HG03520 (cell line): ENCODE measurements at regions not wholly inside any gene's neighbourhood (a gene's known extent, or its start where the extent isn't known, plus 50 kb on each side); places are given as distances from the start of the nearest gene placed in this dataset.
A peak's percentile ranks its signal among the peaks of the same experiment; 100 is the strongest.
"Not testable (repeated sequence)": the region's sequence is repeated elsewhere in the genome, so short reads cannot be mapped to it uniquely, and the experiment has no call there.

Experiments
- ATAC-seq: cut with Tn5 transposase; IDR thresholded peaks from one replicate; pipeline ENCODE4 v1.9.1; 2021; ENCODE audit warnings: mild to moderate bottlenecking, moderate library complexity; ENCODE audit not compliant: unreplicated experiment

DNA sequence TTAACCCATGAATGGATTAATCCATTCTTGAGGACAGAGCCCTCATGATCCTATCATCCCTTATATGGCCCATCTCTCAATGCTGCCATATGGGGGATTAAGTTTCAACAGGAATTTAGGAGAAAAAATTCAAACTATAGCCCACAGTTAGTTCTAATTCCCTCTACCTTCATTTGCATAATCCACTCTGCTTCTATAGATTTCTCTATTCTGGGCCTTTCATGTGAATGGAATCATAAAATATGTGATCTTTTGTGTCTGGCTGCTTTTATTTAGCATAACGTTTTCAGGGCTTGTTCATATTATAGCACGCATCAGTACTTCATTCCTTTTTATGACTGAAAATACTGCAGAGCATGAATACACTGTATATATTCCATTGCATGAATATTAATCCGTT lies 55.4 kb downstream of the CTSL start:
- ATAC-seq = no peak

DNA sequence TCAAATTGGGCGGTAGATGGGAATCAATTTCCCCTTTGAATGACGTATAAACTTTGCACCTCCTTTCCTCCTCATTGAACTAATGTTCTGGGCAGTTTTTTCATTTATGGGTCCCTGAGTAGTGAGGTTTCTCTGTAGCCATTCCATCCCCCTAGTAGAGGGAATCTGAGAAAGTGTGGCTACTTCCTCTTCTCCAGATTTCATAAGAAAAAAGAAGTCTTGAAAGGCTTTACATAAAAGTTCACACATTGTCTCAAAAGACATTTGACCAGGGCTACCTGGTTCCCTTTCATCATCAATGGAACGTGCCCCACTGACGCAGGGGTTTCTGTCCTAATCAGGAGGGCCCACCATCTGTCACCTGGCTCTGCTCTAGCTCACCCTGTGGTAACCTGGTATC lies 57.3 kb downstream of the CTSL start:
- no peak for ATAC-seq

DNA sequence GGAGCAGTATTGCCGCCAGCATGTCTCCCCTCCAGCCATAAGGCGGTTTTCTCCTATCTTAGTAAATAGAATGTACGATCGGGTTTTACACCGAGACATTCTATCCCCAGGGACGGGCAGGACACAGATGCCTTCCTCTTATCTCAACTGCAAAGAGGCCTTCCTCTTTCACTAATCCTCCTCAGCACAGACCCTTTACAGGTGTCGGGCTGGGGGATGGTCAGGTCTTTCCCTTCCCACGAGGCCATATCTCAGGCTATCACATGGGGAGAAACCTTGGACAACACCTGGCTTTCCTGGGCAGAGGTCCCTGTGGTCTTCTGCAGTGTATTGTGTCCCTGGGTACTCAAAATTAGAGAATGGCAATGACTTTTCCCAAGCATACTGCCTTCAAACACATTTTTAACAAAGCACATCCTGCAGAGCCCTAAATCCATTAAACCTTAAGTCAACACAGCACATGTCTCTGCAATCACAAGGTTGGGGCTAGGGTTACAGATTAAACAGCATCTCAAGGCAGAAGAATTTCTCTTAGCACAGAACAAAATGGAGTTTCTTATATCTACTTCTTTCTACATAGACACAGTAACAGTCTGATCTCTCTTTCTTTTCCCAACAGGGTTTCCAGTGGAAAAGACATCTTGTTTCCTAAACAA lies 59.5 kb downstream of the CTSL start:
- ATAC-seq = not testable (repeated sequence)

DNA sequence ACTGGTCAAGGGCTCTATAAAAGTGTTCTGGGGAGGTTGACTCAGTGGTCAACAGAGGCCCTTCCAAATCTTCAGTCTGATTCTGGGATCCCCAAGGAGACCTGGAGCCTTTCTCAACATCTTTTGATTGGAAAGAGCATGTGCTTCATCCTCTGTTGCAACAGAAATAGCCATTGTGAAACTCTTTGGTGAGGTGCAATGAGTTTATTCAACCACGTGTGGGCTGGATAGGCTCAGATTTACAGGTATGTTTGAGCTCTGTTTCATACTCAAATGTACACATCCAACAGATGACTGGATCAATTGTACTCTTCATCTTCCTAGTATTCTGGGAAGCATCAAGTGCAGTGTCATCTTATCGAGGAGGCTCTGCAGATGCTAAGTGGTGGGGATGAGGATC lies 60.5 kb downstream of the CTSL start:
- ATAC-seq = no peak

DNA sequence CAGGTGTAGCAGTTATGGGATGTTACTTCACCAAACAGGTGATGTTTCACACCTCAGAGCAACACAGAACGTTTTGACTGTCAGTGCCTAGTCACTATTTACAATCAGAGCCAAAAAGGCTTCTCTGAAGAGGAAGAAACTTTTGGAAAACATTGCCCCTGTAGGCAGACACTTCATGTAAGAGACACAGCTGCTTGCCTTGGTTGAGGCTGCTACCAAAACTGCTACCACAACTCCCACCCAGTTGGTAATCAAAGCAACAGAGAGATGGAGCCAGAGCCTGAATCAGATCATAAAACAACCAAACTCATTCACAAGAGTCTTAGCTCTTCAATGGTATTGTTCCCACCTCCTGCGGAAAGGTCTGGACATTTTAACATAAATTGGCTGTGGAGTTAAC lies 61.0 kb downstream of the CTSL start:
- no peak for ATAC-seq

DNA sequence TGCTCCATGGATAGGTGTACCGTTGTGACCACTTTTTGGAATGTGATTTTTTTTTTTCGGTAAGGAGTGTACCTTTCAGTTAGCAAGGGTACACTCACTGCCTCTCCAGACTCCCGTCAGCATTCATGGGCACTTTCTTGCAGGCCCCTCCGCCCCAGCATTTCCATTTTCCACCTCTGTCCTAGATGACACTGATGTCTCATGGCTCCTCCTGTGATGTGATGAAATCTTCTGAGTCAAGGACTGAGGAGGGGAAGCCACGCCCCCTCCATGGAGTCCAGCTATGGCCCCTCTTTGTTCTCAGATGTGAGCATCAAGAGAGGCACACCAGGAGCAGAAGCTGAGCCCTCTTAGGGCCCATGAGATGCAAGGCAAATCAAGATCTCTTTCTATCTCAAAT lies 61.8 kb downstream of the CTSL start:
- no peak for ATAC-seq

DNA sequence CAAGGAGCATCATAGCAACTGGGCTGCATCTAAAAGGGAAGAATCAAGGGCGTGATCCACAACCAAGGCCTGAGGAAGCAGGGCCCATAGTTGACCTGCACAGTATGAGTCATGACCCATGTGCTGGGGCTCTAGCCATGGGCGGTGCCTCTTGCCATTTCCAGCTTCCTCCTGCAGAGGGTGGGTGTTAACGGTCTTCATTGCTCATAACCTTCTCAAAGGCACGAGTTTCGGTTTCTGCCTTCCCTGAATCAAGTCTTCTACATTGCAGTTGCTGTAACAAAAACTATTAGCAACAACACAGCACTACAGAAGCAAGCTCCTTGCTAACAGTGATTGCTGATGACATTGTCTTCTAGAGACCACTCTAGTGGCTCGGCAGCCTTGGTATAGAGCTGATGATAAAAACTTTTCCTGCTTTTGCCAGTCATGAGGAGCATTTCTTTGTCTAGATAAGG lies 66.9 kb downstream of the CTSL start:
- ATAC-seq = peak; percentile 97

DNA sequence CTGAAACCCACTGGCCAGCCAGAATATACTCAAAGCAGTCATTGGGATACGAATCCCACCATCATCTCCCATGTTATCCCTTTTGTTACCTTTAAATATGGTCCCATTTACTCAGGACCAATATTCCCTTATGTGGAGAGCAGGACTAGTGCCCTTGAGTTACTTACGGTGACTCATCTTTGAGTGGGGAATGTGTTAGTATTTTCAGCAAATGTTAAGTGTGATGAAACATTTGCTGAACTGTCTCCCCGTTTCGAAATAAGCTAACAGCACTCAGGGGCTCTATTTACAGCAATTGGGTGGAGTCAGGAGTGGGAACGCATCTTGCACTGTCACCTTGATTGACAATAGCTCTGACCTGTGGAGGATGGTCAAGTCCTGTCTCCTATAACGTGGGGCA lies 67.4 kb downstream of the CTSL start:
- no peak for ATAC-seq

DNA sequence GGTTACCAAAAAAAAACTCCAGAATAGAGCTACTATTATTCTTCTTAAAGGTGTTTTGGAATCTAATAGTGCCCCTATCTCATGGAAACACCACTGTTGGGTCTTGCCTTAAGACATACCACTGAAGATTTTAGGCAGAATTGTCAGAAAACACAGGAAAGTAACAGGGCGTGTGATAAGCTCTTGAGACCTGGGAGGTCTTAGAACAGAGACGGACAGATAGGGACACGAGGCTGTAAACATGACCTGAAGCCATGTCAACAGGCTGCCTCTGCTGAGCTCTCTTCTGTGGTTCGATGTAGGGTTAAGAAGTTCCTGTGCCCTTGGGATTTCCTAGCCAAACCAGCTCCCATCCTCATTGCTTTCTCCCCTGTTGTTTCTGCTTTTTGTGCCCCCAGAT lies 69.3 kb downstream of the CTSL start:
- ATAC-seq = no peak

DNA sequence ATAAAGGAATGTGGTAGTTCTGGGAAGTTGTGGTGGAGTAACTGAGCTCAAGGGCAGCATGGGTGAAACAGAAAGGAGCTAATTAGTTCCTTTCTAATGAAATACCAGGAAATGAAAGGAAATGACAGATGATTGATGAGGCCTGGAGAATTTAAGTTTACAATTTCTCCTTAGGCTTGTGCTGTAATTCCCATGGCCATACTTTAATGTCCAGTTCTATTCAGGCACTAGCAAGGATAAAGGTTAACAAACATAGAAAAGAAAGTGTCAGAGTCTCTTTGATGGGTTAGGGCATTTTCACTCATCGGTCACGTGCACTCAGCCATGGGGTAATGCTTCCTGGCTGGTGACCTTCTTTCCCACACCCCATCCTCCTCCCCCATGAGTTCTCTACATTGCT lies 70.3 kb downstream of the CTSL start:
- ATAC-seq = no peak

DNA sequence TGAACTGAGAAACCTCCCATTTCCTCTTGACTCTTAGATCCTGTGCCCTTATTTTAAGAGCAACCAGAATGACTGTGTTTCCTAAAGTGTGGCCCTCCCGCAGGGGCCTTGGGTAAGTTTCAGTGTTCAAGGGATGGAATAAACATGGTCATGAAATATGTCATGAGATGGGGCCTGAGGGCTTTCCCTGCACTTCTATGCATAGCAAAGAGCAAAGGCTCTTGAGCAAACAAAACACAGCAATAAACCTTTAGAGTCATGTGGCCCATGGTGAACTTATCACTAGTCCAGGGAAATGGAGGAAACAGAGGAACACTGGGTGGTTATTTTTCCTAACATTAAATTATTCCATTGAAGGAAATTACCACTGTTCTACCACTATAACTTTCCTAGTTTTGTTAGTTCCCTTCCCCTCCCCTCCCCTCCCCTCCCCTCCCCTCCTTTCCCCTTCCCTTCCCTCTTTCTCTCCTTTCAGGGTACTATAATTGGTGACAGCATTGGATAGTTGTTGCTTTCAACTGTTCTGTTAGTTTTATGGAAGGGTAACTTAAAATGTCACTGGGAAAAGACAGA lies 72.4 kb downstream of the CTSL start:
- ATAC-seq = no peak

DNA sequence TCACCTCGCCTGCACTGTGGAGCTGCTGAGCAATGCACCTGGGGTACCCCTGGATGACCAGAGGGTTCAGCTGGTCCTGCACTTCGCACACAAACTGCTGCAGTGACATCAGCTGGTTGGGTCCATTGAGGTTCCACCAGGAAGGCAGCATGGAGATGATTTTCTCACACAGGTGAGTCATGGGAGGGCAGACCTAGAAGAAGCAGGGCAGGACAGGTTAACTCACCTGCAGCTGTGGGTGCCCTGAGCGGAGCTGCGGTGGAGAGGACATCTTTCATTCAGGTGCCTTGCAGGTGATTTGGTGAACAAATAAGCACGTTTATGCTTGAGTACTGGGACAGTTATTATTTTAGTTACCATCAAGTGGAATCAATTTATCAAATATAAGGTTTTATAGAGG lies 73.6 kb downstream of the CTSL start:
- ATAC-seq = no peak

DNA sequence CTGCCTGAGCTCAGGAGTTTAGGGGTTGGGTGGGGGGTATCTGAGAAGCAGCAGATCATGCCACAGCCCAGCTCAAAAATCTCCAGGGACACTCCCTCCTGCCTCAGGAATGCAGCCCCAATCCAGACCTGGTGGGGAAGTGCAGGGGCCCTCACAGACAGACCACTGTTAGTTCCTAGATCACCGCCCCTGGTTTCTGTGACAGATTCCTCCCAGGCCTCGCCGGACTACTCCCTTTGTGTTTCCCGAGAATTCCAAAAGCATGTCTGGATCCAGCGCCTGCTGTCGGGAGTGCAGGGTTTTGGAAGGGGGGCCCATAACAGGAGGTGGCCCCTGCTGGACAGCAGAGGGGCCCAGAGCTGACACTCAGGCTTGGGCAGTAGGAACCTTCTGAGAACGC lies 74.5 kb downstream of the CTSL start:
- ATAC-seq = no peak

DNA sequence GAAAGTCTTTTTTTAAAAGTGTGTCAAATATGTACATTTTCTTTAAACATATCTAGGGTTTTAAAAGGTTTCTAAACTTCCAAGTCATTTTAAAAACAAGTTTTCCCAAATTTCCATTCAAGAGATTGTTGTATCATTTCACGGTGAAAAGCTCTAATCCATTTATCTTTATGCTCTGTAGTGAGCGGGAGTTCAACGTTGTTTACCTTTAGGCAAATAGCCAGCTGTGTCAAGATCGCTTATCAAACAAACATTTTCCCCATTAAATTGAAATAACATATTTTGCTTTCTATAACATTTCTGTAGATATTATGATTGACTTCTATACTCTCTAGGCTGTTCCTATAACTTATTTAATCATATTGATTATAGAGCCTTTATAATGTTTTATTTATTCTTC lies 75.1 kb downstream of the CTSL start:
- no peak for ATAC-seq

DNA sequence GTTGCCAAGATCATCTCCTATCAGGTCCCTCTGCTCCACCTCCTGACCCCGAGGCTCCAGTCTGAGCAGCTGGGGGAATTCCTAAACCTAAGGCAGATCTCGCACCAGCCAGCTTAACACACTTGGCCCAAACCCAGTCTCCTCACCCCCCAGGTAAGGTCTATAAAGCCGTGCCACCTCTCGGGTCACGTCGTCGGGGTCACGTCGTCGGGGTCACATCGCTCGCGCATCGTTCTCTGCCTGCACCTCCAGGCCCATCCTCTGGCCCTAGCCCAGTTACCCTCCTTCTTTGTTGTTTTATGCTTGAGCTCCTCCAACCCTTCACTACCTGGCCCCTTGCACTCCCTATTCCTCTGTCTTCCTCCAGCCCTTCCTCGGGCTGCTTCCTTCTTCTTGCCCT lies 77.2 kb downstream of the CTSL start:
- no peak for ATAC-seq

DNA sequence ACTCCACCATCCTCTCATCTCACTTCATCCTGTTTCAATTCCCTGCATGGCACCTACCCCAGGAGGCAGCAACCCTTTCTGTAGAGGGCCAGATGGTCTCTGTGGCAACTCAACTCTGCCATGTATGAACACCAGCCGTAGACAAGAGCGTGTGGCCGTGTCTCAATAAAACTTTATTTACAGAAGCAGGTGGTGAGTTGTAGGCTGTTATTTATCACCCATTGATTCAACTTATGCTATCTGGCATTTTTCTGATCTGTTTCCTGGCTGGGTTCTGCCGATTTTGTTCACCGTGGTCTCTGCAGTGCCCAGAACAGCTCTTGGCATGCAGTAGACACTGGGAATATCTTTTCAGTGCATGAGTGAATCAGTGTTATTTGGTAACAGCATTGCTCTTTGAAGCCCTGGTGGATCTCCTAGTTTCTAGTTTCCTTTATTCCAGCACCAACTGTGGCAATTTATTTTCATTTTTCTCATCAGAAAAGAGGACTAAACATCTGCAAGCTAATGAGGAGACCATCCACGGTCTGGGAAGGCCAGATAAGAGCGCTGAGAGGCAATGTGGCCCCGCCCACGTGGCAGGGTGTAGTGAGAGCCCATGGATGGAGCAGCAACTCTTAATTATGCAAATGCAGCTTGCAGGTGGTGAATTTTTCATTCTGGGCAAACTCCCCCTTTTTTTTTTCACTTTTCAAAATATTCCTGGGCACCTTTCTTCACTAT lies 77.9 kb downstream of the CTSL start:
- ATAC-seq = no peak

DNA sequence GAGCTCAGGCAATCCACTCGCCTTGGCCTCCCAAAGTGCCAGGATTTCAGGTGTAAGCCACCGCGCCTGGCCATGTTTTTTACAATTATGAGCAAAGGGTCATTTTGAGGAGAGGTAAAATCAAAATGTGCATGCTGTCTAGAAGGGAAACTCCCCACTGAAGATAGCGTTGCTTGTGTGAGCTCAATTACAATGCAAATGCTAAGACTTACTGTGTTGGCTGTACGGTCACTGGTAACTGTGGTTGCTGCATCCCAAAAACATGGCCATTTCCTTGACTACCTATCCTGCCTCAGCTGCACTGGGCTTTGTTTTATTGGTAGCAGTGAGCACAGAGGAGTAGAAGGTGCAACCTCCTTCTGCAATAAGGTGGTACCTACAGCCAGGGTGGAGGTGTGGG lies 77.4 kb upstream of the SPATA31E1 start:
- ATAC-seq = no peak

DNA sequence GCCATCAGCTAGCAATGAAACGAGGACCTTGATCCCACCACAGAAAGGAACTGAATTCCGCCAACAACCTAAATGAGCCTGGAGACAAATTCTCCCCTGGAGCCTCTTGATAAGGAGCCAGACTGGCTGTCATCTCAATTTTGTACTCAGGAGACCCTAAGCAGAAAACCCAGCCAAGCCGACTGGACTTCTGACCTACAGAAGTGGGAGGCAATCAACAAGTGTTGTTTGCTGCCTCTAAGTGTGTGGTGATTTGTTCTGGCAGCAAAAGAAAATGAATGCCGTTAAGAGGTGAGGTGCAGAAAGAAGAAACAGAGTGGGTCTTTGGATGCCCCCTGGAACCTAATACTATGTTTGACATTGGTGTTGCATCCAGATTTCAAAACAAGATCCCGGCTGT lies 72.7 kb upstream of the SPATA31E1 start:
- ATAC-seq = no peak

DNA sequence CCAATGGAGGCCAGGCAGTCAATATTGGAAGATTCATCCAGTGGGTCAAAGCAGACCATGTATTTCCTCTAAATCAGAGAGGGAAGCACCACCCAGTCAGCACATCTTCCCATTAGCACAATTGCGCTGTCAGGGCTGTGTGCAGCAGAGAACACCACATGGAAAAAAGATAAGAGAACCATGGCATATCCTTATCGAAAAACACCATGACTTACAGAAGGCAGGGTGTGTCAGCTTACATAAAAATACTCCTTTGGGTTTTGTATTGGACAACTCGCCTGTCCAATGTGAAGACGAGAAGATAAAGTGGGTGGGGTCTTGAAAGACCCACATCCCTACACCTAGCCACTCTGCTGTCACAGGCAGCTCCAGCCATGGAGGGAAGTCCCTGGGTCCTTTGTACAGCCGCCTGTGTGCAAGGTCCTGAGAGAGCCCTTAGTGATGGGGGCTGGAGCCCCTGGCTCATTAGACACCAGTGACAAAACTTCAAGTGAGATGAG lies 71.9 kb upstream of the SPATA31E1 start:
- no peak for ATAC-seq

DNA sequence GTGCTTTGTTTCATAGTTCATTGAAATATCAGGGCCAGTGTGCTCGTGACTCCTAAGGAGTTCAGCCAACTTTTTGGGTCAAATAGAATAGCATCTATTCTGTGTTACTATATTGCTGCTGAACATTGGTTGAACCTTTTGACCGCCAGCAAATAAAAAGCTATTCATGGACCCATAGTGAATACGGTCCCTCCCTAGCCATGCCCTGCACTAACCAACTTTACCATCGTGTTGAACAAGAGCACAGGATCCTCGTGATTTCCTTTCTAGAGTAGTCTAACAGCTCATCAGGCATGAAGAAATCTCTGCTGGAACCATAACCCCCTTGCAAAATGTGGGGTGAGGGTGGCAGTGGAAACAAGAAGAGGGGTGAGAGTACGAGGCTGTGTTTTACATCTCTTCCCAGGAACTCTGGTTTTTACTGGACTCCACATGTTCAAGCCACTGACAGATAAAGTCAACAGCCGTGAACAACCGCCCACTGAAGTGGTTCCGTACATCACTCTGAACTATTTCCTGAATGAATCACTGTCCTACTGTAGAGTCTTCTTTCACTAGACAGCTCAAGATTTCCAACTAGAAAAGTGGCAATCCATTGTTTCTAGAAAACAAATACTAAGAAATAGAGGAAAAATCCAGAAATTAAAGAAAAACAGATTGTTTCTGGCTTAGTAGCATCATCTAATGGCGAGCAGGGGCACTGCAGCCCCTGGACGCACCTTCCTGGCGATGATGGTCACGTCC lies 70.1 kb upstream of the SPATA31E1 start:
- ATAC-seq = no peak

DNA sequence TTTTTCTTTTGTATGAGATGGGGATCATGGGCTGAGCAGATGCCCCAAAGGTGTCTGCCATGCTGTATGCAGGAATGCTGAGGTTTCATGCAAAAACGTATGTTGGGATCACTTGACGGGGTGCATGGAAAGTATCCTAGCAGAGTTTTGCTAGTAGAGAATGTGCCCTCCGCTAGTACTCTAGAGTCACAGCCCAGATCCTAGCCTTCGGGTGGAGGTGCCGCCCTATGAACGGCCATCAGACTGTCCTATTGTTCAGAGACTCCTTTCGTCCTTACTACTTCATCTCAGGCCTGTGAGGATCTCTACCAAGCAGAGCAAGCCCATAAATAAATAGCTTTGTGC lies 69.6 kb upstream of the SPATA31E1 start:
- ATAC-seq = no peak

DNA sequence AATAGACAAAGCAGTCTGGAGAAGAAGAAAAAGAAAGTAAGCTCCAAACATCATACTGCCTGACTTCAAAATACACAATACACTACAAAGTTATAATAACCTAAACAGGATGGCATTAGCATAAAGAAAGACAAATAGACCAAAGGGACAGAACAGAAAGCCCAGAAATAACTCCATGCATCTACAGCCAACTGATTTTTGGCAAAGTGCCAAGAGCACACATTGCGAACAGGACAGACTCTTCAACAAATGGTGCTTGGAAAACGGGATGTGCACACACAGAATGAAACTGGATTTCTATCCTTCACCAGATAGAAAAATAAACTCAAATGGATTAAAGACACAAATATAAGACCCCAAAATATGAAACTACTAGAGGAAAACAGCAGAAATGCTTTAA lies 66.6 kb upstream of the SPATA31E1 start:
- ATAC-seq = no peak
